H9 (cell line): ENCODE measurements at regions not wholly inside any gene's neighbourhood (a gene's known extent, or its start where the extent isn't known, plus 50 kb on each side); places are given as distances from the start of the nearest gene placed in this dataset.

Experiments used
- DNase-seq: peaks from one replicate; pipeline ENCODE4 v3.0.0-alpha.2; 2017
- H2AFZ ChIP-seq: one replicate; pipeline ENCODE4 v1.6.1; 2013; ENCODE audit warnings: mild to moderate bottlenecking, low read length, control low read depth, moderate library complexity
- H2AK5ac ChIP-seq: 2 replicates; pipeline ENCODE4 v1.6.1; 2013; ENCODE audit warnings: low read length, control low read depth, mixed read lengths; ENCODE audit not compliant: insufficient read length
- H2BK120ac ChIP-seq: one replicate; pipeline ENCODE4 v1.6.1; 2013; ENCODE audit warnings: low read depth, mild to moderate bottlenecking, low read length, control low read depth, inconsistent platforms; ENCODE audit not compliant: poor library complexity, severe bottlenecking
- H2BK12ac ChIP-seq: 2 replicates; pipeline ENCODE4 v1.6.1; 2013; ENCODE audit warnings: low read length, control low read depth, mixed read lengths, low read depth; ENCODE audit not compliant: insufficient read length
- H2BK15ac ChIP-seq: 2 replicates; pipeline ENCODE4 v1.6.1; 2013; ENCODE audit warnings: low read depth, low read length, control low read depth
- H2BK20ac ChIP-seq: one replicate; pipeline ENCODE4 v1.6.1; 2013; ENCODE audit warnings: low read depth, mild to moderate bottlenecking, low read length, control low read depth, inconsistent platforms; ENCODE audit not compliant: poor library complexity, severe bottlenecking
- H2BK5ac ChIP-seq: 2 replicates; pipeline ENCODE4 v1.6.1; 2013; ENCODE audit warnings: low read length, control low read depth, mixed read lengths; ENCODE audit not compliant: insufficient read length
- H3K14ac ChIP-seq: 2 replicates; pipeline ENCODE4 v1.6.1; 2013; ENCODE audit warnings: low read length, control low read depth; ENCODE audit not compliant: insufficient read depth
- H3K18ac ChIP-seq: 2 replicates; pipeline ENCODE4 v1.6.1; 2013; ENCODE audit warnings: low read depth, mild to moderate bottlenecking, mixed read lengths, low read length, control low read depth; ENCODE audit not compliant: insufficient read length
- H3K23ac ChIP-seq: 2 replicates; pipeline ENCODE4 v1.6.1; 2013; ENCODE audit warnings: low read length, control low read depth, mixed read lengths, low read depth; ENCODE audit not compliant: insufficient read length
- H3K23me2 ChIP-seq: 2 replicates; pipeline ENCODE4 v1.6.1; 2013; ENCODE audit warnings: low read depth, mild to moderate bottlenecking, mixed read lengths, low read length, control low read depth; ENCODE audit not compliant: insufficient read length, poor library complexity, severe bottlenecking
- H3K27ac ChIP-seq: 2 replicates; pipeline ENCODE4 v1.5.1; 2013; ENCODE audit warnings: low read length, control low read depth, mixed read lengths, low read depth; ENCODE audit not compliant: insufficient read length
- H3K27me3 ChIP-seq: 2 replicates; pipeline ENCODE4 v1.6.1; 2013; ENCODE audit warnings: low read length, control low read depth, inconsistent platforms; ENCODE audit not compliant: insufficient read depth
- H3K4ac ChIP-seq: 2 replicates; pipeline ENCODE4 v1.6.1; 2013; ENCODE audit warnings: low read depth, mild to moderate bottlenecking, control low read depth, inconsistent platforms, low read length, moderate library complexity
- H3K4me1 ChIP-seq: 2 replicates; pipeline ENCODE4 v1.6.1; 2013; ENCODE audit warnings: low read length, control low read depth, inconsistent platforms; ENCODE audit not compliant: insufficient read depth
- H3K4me2 ChIP-seq: 2 replicates; pipeline ENCODE4 v1.6.1; 2013; ENCODE audit warnings: low read length, control low read depth, mixed read lengths; ENCODE audit not compliant: insufficient read length, insufficient read depth
- H3K56ac ChIP-seq: 2 replicates; pipeline ENCODE4 v1.6.1; 2013; ENCODE audit warnings: low read depth, mild to moderate bottlenecking, mixed read lengths, low read length, control low read depth; ENCODE audit not compliant: insufficient read length
- H3K79me1 ChIP-seq: 2 replicates; pipeline ENCODE4 v1.6.1; 2013; ENCODE audit warnings: low read depth, mild to moderate bottlenecking, moderate library complexity, low read length, control low read depth, inconsistent platforms; ENCODE audit not compliant: insufficient read depth, poor library complexity, severe bottlenecking
- H3K79me2 ChIP-seq: 2 replicates; pipeline ENCODE4 v1.6.1; 2013; ENCODE audit warnings: low read length, control low read depth, inconsistent platforms; ENCODE audit not compliant: insufficient read depth
- H3K9ac ChIP-seq: 2 replicates; pipeline ENCODE4 v1.6.1; 2013; ENCODE audit warnings: low read length, control low read depth, mixed read lengths; ENCODE audit not compliant: insufficient read length; ENCODE audit errors: extremely low read depth
- H3K9me3 ChIP-seq: one replicate; pipeline ENCODE4 v1.6.1; 2013; ENCODE audit warnings: low read depth, low read length, inconsistent platforms; ENCODE audit not compliant: control insufficient read depth
- H3T11ph ChIP-seq: one replicate; pipeline ENCODE4 v1.6.1; 2013; ENCODE audit warnings: mild to moderate bottlenecking, low read length, control low read depth, inconsistent platforms
- H4K20me1 ChIP-seq: one replicate; pipeline ENCODE4 v1.6.1; 2013; ENCODE audit not compliant: control insufficient read depth, insufficient read length, insufficient read depth
- H4K5ac ChIP-seq: 2 replicates; pipeline ENCODE4 v1.6.1; 2013; ENCODE audit warnings: low read depth, mild to moderate bottlenecking, mixed read lengths, low read length, control low read depth; ENCODE audit not compliant: insufficient read length
- H4K8ac ChIP-seq: replicated peaks from 2 replicates; pipeline ENCODE4 v1.6.1; 2013; ENCODE audit warnings: low read length, control low read depth, mixed read lengths, low read depth; ENCODE audit not compliant: insufficient read length
- H4K91ac ChIP-seq: 2 replicates; pipeline ENCODE4 v1.6.1; 2013; ENCODE audit warnings: low read depth, mild to moderate bottlenecking, moderate library complexity, mixed read lengths, low read length, control low read depth; ENCODE audit not compliant: insufficient read length
- H3K27ac Mint-ChIP-seq, 3 experiments: 2 replicates in 2 of 3; 3 replicates in 1 of 3; pipeline ENCODE4 v1.8.0; 2020 to 2021; ENCODE audit warnings: mixed read lengths in 3 of 3, mild to moderate bottlenecking in 1 of 3, moderate library complexity in 1 of 3
- H3K27me3 Mint-ChIP-seq: 2 replicates; pipeline ENCODE4 v1.8.0; 2021; ENCODE audit warnings: low read depth, mild to moderate bottlenecking, moderate library complexity, mixed read lengths
- H3K36me3 Mint-ChIP-seq, 3 experiments: 2 replicates in 2 of 3; 3 replicates in 1 of 3; pipeline ENCODE4 v1.8.0; 2020 to 2021; ENCODE audit warnings: low read depth in 3 of 3, mixed read lengths in 3 of 3; ENCODE audit not compliant: insufficient read depth in 1 of 3
- H3K4me1 Mint-ChIP-seq, 2 experiments: 2 replicates each; pipeline ENCODE4 v1.8.0; 2020; ENCODE audit warnings: mixed read lengths in 2 of 2
- H3K4me3 Mint-ChIP-seq, 2 experiments: 2 replicates in 1 of 2; 3 replicates in 1 of 2; pipeline ENCODE4 v1.8.0; 2020 to 2021; ENCODE audit warnings: mild to moderate bottlenecking in 2 of 2, mixed read lengths in 2 of 2, moderate library complexity in 1 of 2
- H3K9me3 Mint-ChIP-seq, 2 experiments: 2 replicates in 1 of 2; 3 replicates in 1 of 2; pipeline ENCODE4 v1.8.0; 2020; ENCODE audit warnings: mild to moderate bottlenecking in 2 of 2, mixed read lengths in 2 of 2, moderate library complexity in 1 of 2
- TF ChIP-seq, protein P1 (sequence below): fragments of 200-600 bp; sonication (generic); conservative IDR thresholded peaks from 3 replicates; pipeline ENCODE4 v1.8.0; 2021; ENCODE audit warnings: antibody characterized with exemption, mild to moderate bottlenecking

DNA sequence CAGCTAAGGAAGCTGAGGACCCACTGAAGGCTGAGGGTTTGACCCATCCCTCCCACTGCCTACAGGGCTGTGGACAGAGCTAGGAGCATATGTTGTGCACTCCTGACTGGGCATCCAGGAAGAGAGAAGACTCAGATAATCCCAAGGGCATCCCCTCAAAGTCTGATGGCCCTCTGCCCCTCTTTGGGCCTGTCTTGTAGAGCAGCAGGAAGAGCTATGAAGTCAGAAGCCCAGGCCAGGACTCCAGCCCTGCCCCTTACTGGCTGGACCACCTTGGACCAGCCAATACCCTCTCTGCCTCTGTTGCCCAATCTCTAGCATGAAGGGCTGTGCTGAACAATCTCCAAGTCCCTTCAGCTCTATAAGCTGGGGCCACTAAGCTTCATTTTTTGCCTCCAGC is 210.8 kb downstream of the RPLP1 start:
- Mint-ChIP-seq H3K27ac (0 out of 7 replicates have a peak overlapping the region, but pooled peaks of 1 of the 3 experiments have one; percentile 10), H3K36me3 (no peaks in the 10 kb centered on the region), H3K4me1 (peaks cover 6 to 16% of the 10 kb centered on the region in 2 experiments; a peak in 3 of 4 replicates), H3K9me3 (no peaks in the 10 kb centered on the region), H3K27me3 (peaks cover 1% of the 10 kb centered on the region; the same call in 1 of the 2 replicates), H3K4me3 (no peak overlapping the region)
- H2BK5ac ChIP-seq, result no peak overlapping the region
- DNase-seq, result no peak
- H3K4me1 ChIP-seq, result no peaks in the 10 kb centered on the region
- no peak overlapping the region for H3T11ph ChIP-seq
- no peak overlapping the region for H3K23ac ChIP-seq
- H3K27me3 ChIP-seq, result no peaks in the 10 kb centered on the region
- H3K4ac ChIP-seq, result no peak overlapping the region
- H2AK5ac ChIP-seq, result no peak overlapping the region
- no peaks in the 10 kb centered on the region for H4K20me1 ChIP-seq
- H2BK120ac ChIP-seq, result no peak overlapping the region
- H3K79me2 ChIP-seq, result no peaks in the 10 kb centered on the region
- H3K23me2 ChIP-seq, result no peaks in the 10 kb centered on the region
- H2BK15ac ChIP-seq, result no peak overlapping the region
- no peak overlapping the region for H2AFZ ChIP-seq
- H3K56ac ChIP-seq, result no peak overlapping the region
- no peak overlapping the region for H4K8ac ChIP-seq
- no peaks in the 10 kb centered on the region for H3K9me3 ChIP-seq
- no peak overlapping the region for H3K4me2 ChIP-seq
- TF ChIP-seq, protein P1, sequence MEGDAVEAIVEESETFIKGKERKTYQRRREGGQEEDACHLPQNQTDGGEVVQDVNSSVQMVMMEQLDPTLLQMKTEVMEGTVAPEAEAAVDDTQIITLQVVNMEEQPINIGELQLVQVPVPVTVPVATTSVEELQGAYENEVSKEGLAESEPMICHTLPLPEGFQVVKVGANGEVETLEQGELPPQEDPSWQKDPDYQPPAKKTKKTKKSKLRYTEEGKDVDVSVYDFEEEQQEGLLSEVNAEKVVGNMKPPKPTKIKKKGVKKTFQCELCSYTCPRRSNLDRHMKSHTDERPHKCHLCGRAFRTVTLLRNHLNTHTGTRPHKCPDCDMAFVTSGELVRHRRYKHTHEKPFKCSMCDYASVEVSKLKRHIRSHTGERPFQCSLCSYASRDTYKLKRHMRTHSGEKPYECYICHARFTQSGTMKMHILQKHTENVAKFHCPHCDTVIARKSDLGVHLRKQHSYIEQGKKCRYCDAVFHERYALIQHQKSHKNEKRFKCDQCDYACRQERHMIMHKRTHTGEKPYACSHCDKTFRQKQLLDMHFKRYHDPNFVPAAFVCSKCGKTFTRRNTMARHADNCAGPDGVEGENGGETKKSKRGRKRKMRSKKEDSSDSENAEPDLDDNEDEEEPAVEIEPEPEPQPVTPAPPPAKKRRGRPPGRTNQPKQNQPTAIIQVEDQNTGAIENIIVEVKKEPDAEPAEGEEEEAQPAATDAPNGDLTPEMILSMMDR, result no peak
- no peak overlapping the region for H4K5ac ChIP-seq
- H3K9ac ChIP-seq, result no peak overlapping the region
- no peak overlapping the region for H4K91ac ChIP-seq
- H3K14ac ChIP-seq, result no peak overlapping the region; the same call in 1 of the 2 replicates
- H3K79me1 ChIP-seq, result no peaks in the 10 kb centered on the region
- H2BK20ac ChIP-seq, result no peak overlapping the region
- H2BK12ac ChIP-seq, result no peak overlapping the region
- H3K18ac ChIP-seq, result no peak overlapping the region
- no peak overlapping the region for H3K27ac ChIP-seq
